ENCODE measurements at regions not wholly inside any gene's neighbourhood (a gene's known extent, or its start where the extent isn't known, plus 50 kb on each side); places are given as distances from the start of the nearest gene placed in this dataset.

DNA sequence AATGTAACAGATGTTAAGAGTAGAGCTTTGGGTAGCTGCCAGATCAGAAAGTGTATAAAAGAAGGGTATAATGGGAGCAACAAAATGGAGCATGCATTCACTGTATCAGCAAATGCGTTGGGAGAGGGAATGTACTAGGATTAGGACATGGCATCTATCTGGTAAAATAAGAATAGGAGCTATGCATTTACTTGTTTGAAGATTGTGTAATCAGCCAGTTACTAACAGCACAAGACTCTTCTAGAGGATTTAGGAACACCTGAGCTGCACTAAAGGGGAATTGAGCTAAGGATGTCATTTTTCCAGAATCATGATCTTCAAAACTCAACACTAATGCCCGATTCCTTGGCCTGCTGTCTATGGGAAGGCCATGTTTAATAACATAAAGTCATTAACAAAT lies 394.2 kb upstream of the TNP1 start:
- Histone ChIP-seq H3K9ac (ENCODE audit: low read length) (no peak overlapping the region), H4K20me1 (ENCODE audit: insufficient read depth, low read depth, low read length) (no peaks in the 10 kb centered on the region), H3K36me3 (ENCODE audit: insufficient read depth, low read length) (no peaks in the 10 kb centered on the region), H3K4me2 (ENCODE audit: low read depth, low read length, poor library complexity, severe bottlenecking) (no peak overlapping the region), H3K27ac (ENCODE audit: low read length) (no peak overlapping the region), H3K4me1 (ENCODE audit: low read length) (no peaks in the 10 kb centered on the region), H3K4me3 (ENCODE audit: low read length) (no peak overlapping the region), H2AFZ (ENCODE audit: low read length) (no peak overlapping the region), H3K27me3 (ENCODE audit: low read length) (no peaks in the 10 kb centered on the region), H3K9me3 (ENCODE audit: low read length) (no peaks in the 10 kb centered on the region), H3K9me2 (replicated peaks; ENCODE audit: insufficient read depth, low read length) (no peaks in the 10 kb centered on the region), H3K79me2 (ENCODE audit: low read length) (no peaks in the 10 kb centered on the region)
- DNase-seq: no peak

DNA sequence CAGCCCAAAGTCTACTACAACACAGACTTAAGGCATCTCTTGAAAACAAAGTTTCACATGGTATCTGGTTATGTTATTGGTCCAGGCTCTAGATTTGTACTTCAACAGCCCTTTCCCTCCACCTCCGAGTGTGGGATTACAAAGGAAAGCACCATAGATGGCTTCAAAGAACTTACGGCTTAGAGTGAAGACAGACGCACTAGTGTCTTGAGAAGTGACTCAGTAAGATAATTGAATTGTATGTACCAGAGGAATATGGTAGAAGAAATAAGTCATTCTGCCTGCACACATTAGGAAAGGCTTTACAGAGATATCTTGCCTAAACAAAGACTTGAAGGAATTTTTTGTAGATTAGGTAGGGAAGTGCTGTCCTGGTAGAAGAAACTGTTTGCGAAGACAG lies 392.3 kb upstream of the TNP1 start:
- Histone ChIP-seq H3K36me3 (ENCODE audit: insufficient read depth, low read length) (no peaks in the 10 kb centered on the region), H4K20me1 (ENCODE audit: insufficient read depth, low read depth, low read length) (no peaks in the 10 kb centered on the region), H3K9ac (ENCODE audit: low read length) (no peak overlapping the region), H2AFZ (ENCODE audit: low read length) (no peak overlapping the region), H3K4me1 (ENCODE audit: low read length) (no peaks in the 10 kb centered on the region), H3K4me3 (ENCODE audit: low read length) (no peak overlapping the region), H3K27me3 (ENCODE audit: low read length) (no peaks in the 10 kb centered on the region), H3K9me3 (ENCODE audit: low read length) (no peaks in the 10 kb centered on the region), H3K4me2 (ENCODE audit: low read depth, low read length, poor library complexity, severe bottlenecking) (no peak overlapping the region), H3K27ac (ENCODE audit: low read length) (no peak overlapping the region), H3K9me2 (replicated peaks; ENCODE audit: insufficient read depth, low read length) (no peaks in the 10 kb centered on the region), H3K79me2 (ENCODE audit: low read length) (no peaks in the 10 kb centered on the region)
- no peak for DNase-seq

DNA sequence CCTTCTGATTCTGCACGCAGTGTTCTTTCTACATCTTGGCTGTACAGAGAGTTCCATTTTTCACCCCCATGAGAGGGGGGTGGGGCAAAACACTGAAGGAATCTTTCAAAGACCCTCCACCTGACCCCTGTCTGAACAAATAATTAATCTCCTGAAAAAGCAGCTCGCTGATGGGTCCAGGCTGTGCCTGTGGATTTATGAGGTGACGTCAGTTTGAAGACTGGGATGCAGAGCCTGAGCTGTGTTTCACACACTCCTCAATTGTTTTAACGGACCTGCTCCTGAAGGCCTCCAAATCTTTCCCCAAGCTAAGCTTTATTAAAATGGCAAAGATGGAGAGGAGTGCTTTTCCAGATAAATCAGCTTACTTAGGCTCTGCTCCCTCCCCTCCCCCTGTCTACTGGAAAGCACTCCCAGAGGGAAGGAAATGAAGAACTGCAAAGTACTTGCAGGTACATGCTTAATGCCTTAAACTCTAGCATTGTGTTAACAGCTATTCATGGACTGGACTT lies 390.2 kb upstream of the TNP1 start:
- Histone ChIP-seq H4K20me1 (ENCODE audit: insufficient read depth, low read depth, low read length) (no peaks in the 10 kb centered on the region), H3K4me1 (ENCODE audit: low read length) (no peaks in the 10 kb centered on the region), H2AFZ (ENCODE audit: low read length) (no peak overlapping the region), H3K9me3 (ENCODE audit: low read length) (no peaks in the 10 kb centered on the region), H3K36me3 (ENCODE audit: insufficient read depth, low read length) (no peaks in the 10 kb centered on the region), H3K4me3 (ENCODE audit: low read length) (no peak overlapping the region), H3K27ac (ENCODE audit: low read length) (no peak overlapping the region), H3K9me2 (replicated peaks; ENCODE audit: insufficient read depth, low read length) (no peaks in the 10 kb centered on the region), H3K79me2 (ENCODE audit: low read length) (no peaks in the 10 kb centered on the region), H3K4me2 (ENCODE audit: low read depth, low read length, poor library complexity, severe bottlenecking) (no peak overlapping the region), H3K27me3 (ENCODE audit: low read length) (no peaks in the 10 kb centered on the region), H3K9ac (ENCODE audit: low read length) (no peak overlapping the region)
- no peak for DNase-seq

DNA sequence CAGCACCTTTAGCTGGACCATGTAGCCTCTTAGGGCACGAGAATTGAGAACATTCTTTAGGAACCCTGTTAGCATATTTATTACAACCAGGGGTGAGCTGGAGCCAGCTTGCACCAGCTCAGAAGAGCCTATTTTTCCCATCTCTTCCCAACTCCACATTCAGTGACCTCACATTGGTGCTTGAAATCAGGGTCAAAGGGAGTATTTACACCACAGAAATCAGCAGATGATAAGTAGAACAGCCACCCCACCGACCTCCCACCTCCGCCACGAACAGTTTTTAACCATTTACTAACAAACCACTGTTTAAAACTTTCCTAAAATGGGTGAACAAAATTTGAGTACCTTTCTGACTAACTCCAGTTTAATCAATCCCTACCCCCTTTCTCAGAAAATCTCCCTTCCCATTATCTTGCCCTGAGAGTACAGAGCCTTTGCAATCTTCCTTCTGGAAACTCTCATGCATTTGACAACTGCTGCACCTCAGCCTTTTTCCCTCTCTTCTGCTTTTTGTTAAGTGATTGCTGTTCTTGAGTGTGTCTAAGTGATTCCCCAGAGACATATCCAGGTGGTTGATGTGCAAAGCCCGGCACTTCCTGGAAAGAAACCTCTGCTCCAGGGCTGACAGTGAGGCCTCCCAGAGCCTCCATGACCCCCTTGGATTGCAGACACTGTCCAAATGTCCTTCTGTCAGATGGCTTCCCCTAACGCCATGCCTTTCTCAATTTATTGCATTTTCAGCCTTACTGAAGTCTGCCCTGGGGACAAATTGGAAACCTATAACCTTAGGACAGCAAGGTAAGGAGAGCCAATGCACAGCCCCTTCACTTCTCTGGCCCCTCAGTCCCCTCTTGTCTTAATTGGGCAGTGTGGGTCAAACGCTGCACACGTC lies 389.5 kb upstream of the TNP1 start:
- no peaks in the 10 kb centered on the region for H3K9me2 ChIP-seq (replicated peaks; ENCODE audit: insufficient read depth, low read length)
- no peaks in the 10 kb centered on the region for H3K9me3 ChIP-seq (ENCODE audit: low read length)
- H3K9ac ChIP-seq (ENCODE audit: low read length): no peak overlapping the region
- H3K79me2 ChIP-seq (ENCODE audit: low read length): no peaks in the 10 kb centered on the region
- no peak overlapping the region for H2AFZ ChIP-seq (ENCODE audit: low read length)
- DNase-seq: no peak
- H3K4me2 ChIP-seq (ENCODE audit: low read depth, low read length, poor library complexity, severe bottlenecking): no peak overlapping the region
- no peaks in the 10 kb centered on the region for H3K4me1 ChIP-seq (ENCODE audit: low read length)
- no peaks in the 10 kb centered on the region for H4K20me1 ChIP-seq (ENCODE audit: insufficient read depth, low read depth, low read length)
- no peaks in the 10 kb centered on the region for H3K36me3 ChIP-seq (ENCODE audit: insufficient read depth, low read length)
- no peak overlapping the region for H3K27ac ChIP-seq (ENCODE audit: low read length)
- no peak overlapping the region for H3K4me3 ChIP-seq (ENCODE audit: low read length)
- no peaks in the 10 kb centered on the region for H3K27me3 ChIP-seq (ENCODE audit: low read length)

- no peak overlapping the region for H2AFZ ChIP-seq (ENCODE audit: low read length)
- H3K4me3 ChIP-seq (ENCODE audit: low read length): no peak overlapping the region
- no peak overlapping the region for H3K9ac ChIP-seq (ENCODE audit: low read length)
- H4K20me1 ChIP-seq (ENCODE audit: insufficient read depth, low read depth, low read length): no peaks in the 10 kb centered on the region
- no peaks in the 10 kb centered on the region for H3K9me3 ChIP-seq (ENCODE audit: low read length)
- H3K27me3 ChIP-seq (ENCODE audit: low read length): no peaks in the 10 kb centered on the region
- peak; percentile 44 for DNase-seq
- H3K4me1 ChIP-seq (ENCODE audit: low read length): no peaks in the 10 kb centered on the region
- no peak overlapping the region for H3K4me2 ChIP-seq (ENCODE audit: low read depth, low read length, poor library complexity, severe bottlenecking)
- H3K27ac ChIP-seq (ENCODE audit: low read length): no peak overlapping the region
- no peaks in the 10 kb centered on the region for H3K9me2 ChIP-seq (replicated peaks; ENCODE audit: insufficient read depth, low read length)
- H3K79me2 ChIP-seq (ENCODE audit: low read length): no peaks in the 10 kb centered on the region
- H3K36me3 ChIP-seq (ENCODE audit: insufficient read depth, low read length): no peaks in the 10 kb centered on the region
These were observed 388.6 kb upstream of the TNP1 start for GRCh38 chr2:217248312-217248935.

- Histone ChIP-seq H3K9me3 (ENCODE audit: low read length) (no peaks in the 10 kb centered on the region), H3K36me3 (ENCODE audit: insufficient read depth, low read length) (no peaks in the 10 kb centered on the region), H2AFZ (ENCODE audit: low read length) (no peak overlapping the region), H3K4me1 (ENCODE audit: low read length) (no peaks in the 10 kb centered on the region), H3K79me2 (ENCODE audit: low read length) (no peaks in the 10 kb centered on the region), H3K27ac (ENCODE audit: low read length) (no peak overlapping the region), H3K9ac (ENCODE audit: low read length) (no peak overlapping the region), H4K20me1 (ENCODE audit: insufficient read depth, low read depth, low read length) (no peaks in the 10 kb centered on the region), H3K4me2 (ENCODE audit: low read depth, low read length, poor library complexity, severe bottlenecking) (no peak overlapping the region), H3K27me3 (ENCODE audit: low read length) (no peaks in the 10 kb centered on the region), H3K9me2 (replicated peaks; ENCODE audit: insufficient read depth, low read length) (no peaks in the 10 kb centered on the region), H3K4me3 (ENCODE audit: low read length) (no peak overlapping the region)
- DNase-seq: no peak
These were observed 387.6 kb upstream of the TNP1 start for GRCh38 chr2:217247476-217247875.

DNA sequence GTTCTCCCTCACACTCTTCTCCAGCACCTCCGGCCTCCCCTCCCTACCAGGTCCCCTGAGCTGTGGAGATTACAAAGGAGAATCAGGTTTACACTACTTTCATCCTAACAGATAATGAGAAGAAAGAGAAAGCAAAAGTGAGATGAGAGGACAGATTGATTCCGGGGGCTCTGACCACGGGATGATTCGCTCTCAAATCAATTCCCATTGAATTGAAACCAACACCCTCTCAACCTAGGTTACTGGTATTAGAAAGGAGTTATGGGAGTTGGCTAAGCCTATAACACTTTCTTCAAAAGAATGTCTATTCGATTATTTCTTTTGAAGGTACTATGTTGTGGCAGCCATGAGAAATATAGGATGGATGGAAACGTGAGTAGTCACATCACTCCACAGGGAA lies 386.2 kb upstream of the TNP1 start:
- no peaks in the 10 kb centered on the region for H3K79me2 ChIP-seq (ENCODE audit: low read length)
- H3K4me3 ChIP-seq (ENCODE audit: low read length): no peak overlapping the region
- H3K9me2 ChIP-seq (replicated peaks; ENCODE audit: insufficient read depth, low read length): no peaks in the 10 kb centered on the region
- H3K27me3 ChIP-seq (ENCODE audit: low read length): no peaks in the 10 kb centered on the region
- no peak for DNase-seq
- no peak overlapping the region for H2AFZ ChIP-seq (ENCODE audit: low read length)
- no peak overlapping the region for H3K9ac ChIP-seq (ENCODE audit: low read length)
- no peak overlapping the region for H3K27ac ChIP-seq (ENCODE audit: low read length)
- no peaks in the 10 kb centered on the region for H3K9me3 ChIP-seq (ENCODE audit: low read length)
- H3K4me1 ChIP-seq (ENCODE audit: low read length): no peaks in the 10 kb centered on the region
- H3K4me2 ChIP-seq (ENCODE audit: low read depth, low read length, poor library complexity, severe bottlenecking): no peak overlapping the region
- H3K36me3 ChIP-seq (ENCODE audit: insufficient read depth, low read length): no peaks in the 10 kb centered on the region
- H4K20me1 ChIP-seq (ENCODE audit: insufficient read depth, low read depth, low read length): no peaks in the 10 kb centered on the region

DNA sequence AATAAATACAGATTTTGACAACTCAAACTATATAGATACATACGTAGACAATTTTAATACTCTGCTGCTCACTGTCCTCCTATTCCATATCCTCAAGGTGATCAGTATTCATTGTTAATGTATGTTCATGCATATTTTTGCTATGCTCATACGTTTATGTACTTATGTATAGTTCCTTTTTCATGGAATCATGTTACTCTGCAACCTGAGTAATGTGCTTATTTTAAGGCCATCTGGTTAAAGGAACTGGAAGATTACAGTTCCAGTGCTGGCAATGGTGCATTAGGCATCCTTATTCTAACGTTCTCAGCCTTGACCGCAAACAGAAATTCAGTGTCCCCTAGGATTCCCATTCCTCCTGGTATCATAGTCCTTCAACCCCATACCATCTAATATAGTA lies 385.0 kb upstream of the TNP1 start:
- Histone ChIP-seq H2AFZ (ENCODE audit: low read length) (no peak overlapping the region), H3K4me1 (ENCODE audit: low read length) (no peaks in the 10 kb centered on the region), H3K9me2 (replicated peaks; ENCODE audit: insufficient read depth, low read length) (no peaks in the 10 kb centered on the region), H4K20me1 (ENCODE audit: insufficient read depth, low read depth, low read length) (no peaks in the 10 kb centered on the region), H3K36me3 (ENCODE audit: insufficient read depth, low read length) (no peaks in the 10 kb centered on the region), H3K27me3 (ENCODE audit: low read length) (no peaks in the 10 kb centered on the region), H3K27ac (ENCODE audit: low read length) (no peak overlapping the region), H3K4me2 (ENCODE audit: low read depth, low read length, poor library complexity, severe bottlenecking) (no peak overlapping the region), H3K9ac (ENCODE audit: low read length) (no peak overlapping the region), H3K4me3 (ENCODE audit: low read length) (no peak overlapping the region), H3K79me2 (ENCODE audit: low read length) (no peaks in the 10 kb centered on the region), H3K9me3 (ENCODE audit: low read length) (no peaks in the 10 kb centered on the region)
- no peak for DNase-seq
